Astrocyte (in vitro differentiated cells and primary cell): ENCODE measurements at regions not wholly inside any gene's neighbourhood (a gene's known extent, or its start where the extent isn't known, plus 50 kb on each side); places are given as distances from the start of the nearest gene placed in this dataset.
A peak's percentile ranks its signal among the peaks of the same experiment; 100 is the strongest.

Source experiments
- DNase-seq: peaks from one replicate; pipeline ENCODE4 v3.0.0-alpha.2; 2010; ENCODE audit warnings: low read depth
- FAIRE-seq: peaks from 2 replicates; lab custom pipeline; 2011; peaks lifted over from hg19 to GRCh38; lab: Jason Lieb, UNC
- H2AFZ ChIP-seq: 2 replicates; pipeline ENCODE4 v1.6.0; 2012; ENCODE audit warnings: low read depth, low read length, inconsistent platforms
- H3K27ac ChIP-seq: 2 replicates; pipeline ENCODE4 v1.5.1; 2011; ENCODE audit warnings: low read depth, low read length, inconsistent platforms
- H3K27me3 ChIP-seq: 2 replicates; pipeline ENCODE4 v1.6.0; 2011; ENCODE audit warnings: low read length, inconsistent platforms; ENCODE audit not compliant: insufficient read depth
- H3K36me3 ChIP-seq: 2 replicates; pipeline ENCODE4 v1.5.1; 2011; ENCODE audit warnings: low read length, inconsistent platforms; ENCODE audit not compliant: insufficient read depth
- H3K4me1 ChIP-seq: 2 replicates; pipeline ENCODE4 v1.5.1; 2011; ENCODE audit warnings: low read length, inconsistent platforms; ENCODE audit not compliant: insufficient read depth
- H3K4me2 ChIP-seq: 2 replicates; pipeline ENCODE4 v1.6.0; 2012; ENCODE audit warnings: low read length, inconsistent platforms
- H3K4me3 ChIP-seq: 2 replicates; pipeline ENCODE4 v1.5.1; 2011; ENCODE audit warnings: low read depth, mild to moderate bottlenecking, low read length, inconsistent platforms; ENCODE audit not compliant: insufficient read depth
- H3K79me2 ChIP-seq: 2 replicates; pipeline ENCODE4 v1.6.0; 2012; ENCODE audit warnings: mild to moderate bottlenecking, low read length, inconsistent platforms; ENCODE audit not compliant: insufficient read depth
- H3K9ac ChIP-seq: 2 replicates; pipeline ENCODE4 v1.6.0; 2012; ENCODE audit warnings: mild to moderate bottlenecking, low read length, inconsistent platforms
- H3K9me3 ChIP-seq: 2 replicates; pipeline ENCODE4 v1.5.1; 2012; ENCODE audit warnings: low read depth, mild to moderate bottlenecking, low read length, inconsistent platforms; ENCODE audit not compliant: insufficient read depth
- H4K20me1 ChIP-seq: 2 replicates; pipeline ENCODE4 v1.6.0; 2012; ENCODE audit warnings: low read length, inconsistent platforms; ENCODE audit not compliant: insufficient read depth
- H3K27ac Mint-ChIP-seq: one replicate; pipeline ENCODE4 v1.8.0; 2021; ENCODE audit warnings: mild to moderate bottlenecking, mixed read lengths; ENCODE audit not compliant: unreplicated experiment
- H3K27me3 Mint-ChIP-seq: one replicate; pipeline ENCODE4 v1.8.0; 2021; ENCODE audit warnings: low read depth, mixed read lengths; ENCODE audit not compliant: unreplicated experiment
- H3K36me3 Mint-ChIP-seq: one replicate; pipeline ENCODE4 v1.8.0; 2021; ENCODE audit warnings: low read depth, mixed read lengths; ENCODE audit not compliant: unreplicated experiment
- H3K4me1 Mint-ChIP-seq: one replicate; pipeline ENCODE4 v1.8.0; 2021; ENCODE audit warnings: low read depth, mixed read lengths; ENCODE audit not compliant: unreplicated experiment
- H3K4me3 Mint-ChIP-seq: one replicate; pipeline ENCODE4 v1.8.0; 2021; ENCODE audit warnings: mild to moderate bottlenecking, moderate library complexity, mixed read lengths; ENCODE audit not compliant: unreplicated experiment
- H3K9me3 Mint-ChIP-seq: one replicate; pipeline ENCODE4 v1.8.0; 2021; ENCODE audit warnings: mild to moderate bottlenecking, mixed read lengths; ENCODE audit not compliant: unreplicated experiment
- EZH2 ChIP-seq: IDR thresholded peaks from 2 replicates; pipeline ENCODE4 v1.6.1; 2012; ENCODE audit warnings: mild to moderate bottlenecking, low read length, inconsistent platforms; ENCODE audit not compliant: insufficient read depth
- TF ChIP-seq, protein P1 (sequence below): IDR thresholded peaks from 2 replicates; pipeline ENCODE4 v1.5.1; 2011; ENCODE audit warnings: low read depth, mild to moderate bottlenecking, inconsistent platforms, low read length, moderate library complexity; ENCODE audit not compliant: insufficient read depth

DNA sequence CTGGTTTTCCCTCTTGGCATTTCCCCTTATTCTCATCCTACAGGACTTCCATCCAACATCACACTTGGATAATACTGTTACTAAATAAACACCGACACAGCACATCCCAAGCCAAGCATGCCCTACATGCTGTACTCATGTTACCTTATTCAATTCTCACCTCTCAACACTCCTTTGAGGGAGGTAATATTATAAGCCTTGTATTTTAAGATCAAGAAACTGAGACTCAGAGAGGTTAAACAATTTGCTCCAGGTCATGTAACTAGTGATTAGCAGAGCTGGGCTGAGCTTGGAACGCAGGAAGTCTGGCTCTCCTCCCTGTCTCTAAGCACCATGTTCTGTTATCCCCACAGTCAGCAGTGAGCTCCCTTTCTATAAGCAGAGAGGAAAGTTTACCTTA lies 333.6 kb upstream of the IGFBP7 start:
- H3K9me3 ChIP-seq, result no peaks in the 10 kb centered on the region
- no peaks in the 10 kb centered on the region for H3K9me3 Mint-ChIP-seq
- H3K4me1 Mint-ChIP-seq, result peaks cover 5% of the 10 kb centered on the region
- H3K36me3 ChIP-seq, result no peaks in the 10 kb centered on the region
- H3K4me1 ChIP-seq, result no peaks in the 10 kb centered on the region
- H4K20me1 ChIP-seq, result no peaks in the 10 kb centered on the region
- peaks cover 6% of the 10 kb centered on the region for H3K27me3 ChIP-seq
- no peak overlapping the region for H3K4me3 Mint-ChIP-seq
- no peak overlapping the region for H3K4me2 ChIP-seq
- FAIRE-seq (no peak), DNase-seq (no peak)
- no peaks in the 10 kb centered on the region for H3K36me3 Mint-ChIP-seq
- TF ChIP-seq EZH2, result no peak
- TF ChIP-seq, protein P1, sequence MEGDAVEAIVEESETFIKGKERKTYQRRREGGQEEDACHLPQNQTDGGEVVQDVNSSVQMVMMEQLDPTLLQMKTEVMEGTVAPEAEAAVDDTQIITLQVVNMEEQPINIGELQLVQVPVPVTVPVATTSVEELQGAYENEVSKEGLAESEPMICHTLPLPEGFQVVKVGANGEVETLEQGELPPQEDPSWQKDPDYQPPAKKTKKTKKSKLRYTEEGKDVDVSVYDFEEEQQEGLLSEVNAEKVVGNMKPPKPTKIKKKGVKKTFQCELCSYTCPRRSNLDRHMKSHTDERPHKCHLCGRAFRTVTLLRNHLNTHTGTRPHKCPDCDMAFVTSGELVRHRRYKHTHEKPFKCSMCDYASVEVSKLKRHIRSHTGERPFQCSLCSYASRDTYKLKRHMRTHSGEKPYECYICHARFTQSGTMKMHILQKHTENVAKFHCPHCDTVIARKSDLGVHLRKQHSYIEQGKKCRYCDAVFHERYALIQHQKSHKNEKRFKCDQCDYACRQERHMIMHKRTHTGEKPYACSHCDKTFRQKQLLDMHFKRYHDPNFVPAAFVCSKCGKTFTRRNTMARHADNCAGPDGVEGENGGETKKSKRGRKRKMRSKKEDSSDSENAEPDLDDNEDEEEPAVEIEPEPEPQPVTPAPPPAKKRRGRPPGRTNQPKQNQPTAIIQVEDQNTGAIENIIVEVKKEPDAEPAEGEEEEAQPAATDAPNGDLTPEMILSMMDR, result no peak
- H3K27ac Mint-ChIP-seq, result peak overlapping the region; percentile 30
- no peak overlapping the region for H3K4me3 ChIP-seq
- no peak overlapping the region for H2AFZ ChIP-seq
- peaks cover 8% of the 10 kb centered on the region for H3K27me3 Mint-ChIP-seq
- H3K9ac ChIP-seq, result no peak overlapping the region
- no peaks in the 10 kb centered on the region for H3K79me2 ChIP-seq
- no peak overlapping the region for H3K27ac ChIP-seq

DNA sequence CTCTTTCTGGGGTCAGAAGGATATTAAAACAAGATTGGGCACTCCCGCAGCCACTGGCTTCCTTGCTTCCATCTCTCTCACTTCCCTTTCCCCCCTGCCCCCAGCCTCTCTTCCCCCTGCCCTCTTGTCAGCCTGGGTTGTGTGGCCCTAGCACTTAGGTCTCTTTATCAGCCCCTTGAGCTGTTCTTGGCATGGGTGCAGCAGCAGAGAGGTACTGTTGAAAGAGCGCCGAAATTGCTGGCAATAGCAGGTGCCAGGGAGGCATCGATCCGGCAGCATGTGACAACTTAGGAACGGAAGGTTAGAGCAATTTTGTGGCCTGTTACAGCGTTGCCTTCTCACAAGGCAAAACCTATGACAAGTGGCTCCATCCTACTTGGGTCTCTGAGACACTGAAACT lies 333.1 kb upstream of the IGFBP7 start:
- Histone ChIP-seq H3K4me1 (no peaks in the 10 kb centered on the region), H3K27ac (no peak overlapping the region), H3K79me2 (no peaks in the 10 kb centered on the region), H3K9ac (no peak overlapping the region), H3K9me3 (no peaks in the 10 kb centered on the region), H2AFZ (no peak overlapping the region), H3K4me2 (no peak overlapping the region), H3K27me3 (peaks cover 6% of the 10 kb centered on the region), H3K36me3 (no peaks in the 10 kb centered on the region), H3K4me3 (no peak overlapping the region), H4K20me1 (no peaks in the 10 kb centered on the region)
- peaks cover 3% of the 10 kb centered on the region for H3K4me1 Mint-ChIP-seq
- TF ChIP-seq EZH2, result no peak
- TF ChIP-seq, protein P1, result no peak
- no peak overlapping the region for H3K27ac Mint-ChIP-seq
- H3K9me3 Mint-ChIP-seq, result no peaks in the 10 kb centered on the region
- DNase-seq, result no peak
- H3K4me3 Mint-ChIP-seq, result no peak overlapping the region
- no peak for FAIRE-seq
- H3K27me3 Mint-ChIP-seq, result peaks cover 8% of the 10 kb centered on the region
- H3K36me3 Mint-ChIP-seq, result no peaks in the 10 kb centered on the region

DNA sequence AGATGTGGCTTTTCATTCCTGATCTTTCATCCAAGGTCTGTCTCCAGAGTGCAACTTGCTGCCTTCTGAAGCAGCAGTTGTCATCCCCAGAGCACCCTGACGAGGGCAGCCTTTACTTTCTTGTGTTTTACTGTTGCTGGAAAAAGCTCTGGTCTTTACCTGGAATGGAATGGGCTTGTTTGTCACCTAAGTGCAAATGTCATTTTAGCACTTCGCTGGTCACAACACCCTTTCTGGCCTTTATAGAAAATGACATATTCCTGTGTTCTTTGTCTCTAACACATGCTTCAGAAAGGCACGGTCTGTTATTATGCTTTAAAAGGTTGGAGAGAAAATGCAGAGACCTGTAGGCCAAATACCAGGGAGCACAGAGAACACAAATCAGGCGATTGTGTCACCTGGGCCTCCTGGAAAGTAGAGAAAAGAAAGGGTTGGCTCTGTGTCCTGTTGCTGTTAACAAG lies 332.7 kb upstream of the IGFBP7 start:
- Histone ChIP-seq H3K36me3 (no peaks in the 10 kb centered on the region), H3K9ac (no peak overlapping the region), H3K79me2 (no peaks in the 10 kb centered on the region), H3K4me2 (no peak overlapping the region), H3K27ac (no peak overlapping the region), H3K9me3 (no peaks in the 10 kb centered on the region), H4K20me1 (no peaks in the 10 kb centered on the region), H2AFZ (no peak overlapping the region), H3K4me1 (no peaks in the 10 kb centered on the region), H3K4me3 (no peak overlapping the region), H3K27me3 (peaks cover 6% of the 10 kb centered on the region)
- peaks cover 8% of the 10 kb centered on the region for H3K27me3 Mint-ChIP-seq
- no peak overlapping the region for H3K4me3 Mint-ChIP-seq
- H3K4me1 Mint-ChIP-seq, result peaks cover 3% of the 10 kb centered on the region
- DNase-seq (peak; percentile 6), FAIRE-seq (peak; percentile 78)
- H3K36me3 Mint-ChIP-seq, result no peaks in the 10 kb centered on the region
- TF ChIP-seq EZH2, result no peak
- TF ChIP-seq, protein P1, result peak; percentile 83
- H3K9me3 Mint-ChIP-seq, result no peaks in the 10 kb centered on the region
- H3K27ac Mint-ChIP-seq, result no peak overlapping the region
